Retinal pigment epithelial cell (primary cell): ENCODE measurements at regions not wholly inside any gene's neighbourhood (a gene's known extent, or its start where the extent isn't known, plus 50 kb on each side); places are given as distances from the start of the nearest gene placed in this dataset.

Experiments
- DNase-seq: peaks from one replicate; pipeline ENCODE4 v3.0.0-alpha.2; 2010; ENCODE audit warnings: low read depth
- H3K4me3 ChIP-seq: 2 replicates; pipeline ENCODE4 v1.5.1; 2011; ENCODE audit warnings: mild to moderate bottlenecking, low read length, control low read depth, moderate library complexity
- CTCF ChIP-seq: conservative IDR thresholded peaks from 2 replicates; pipeline ENCODE4 v1.5.1; 2011; ENCODE audit warnings: low read depth, low read length, control low read depth, inconsistent platforms

DNA sequence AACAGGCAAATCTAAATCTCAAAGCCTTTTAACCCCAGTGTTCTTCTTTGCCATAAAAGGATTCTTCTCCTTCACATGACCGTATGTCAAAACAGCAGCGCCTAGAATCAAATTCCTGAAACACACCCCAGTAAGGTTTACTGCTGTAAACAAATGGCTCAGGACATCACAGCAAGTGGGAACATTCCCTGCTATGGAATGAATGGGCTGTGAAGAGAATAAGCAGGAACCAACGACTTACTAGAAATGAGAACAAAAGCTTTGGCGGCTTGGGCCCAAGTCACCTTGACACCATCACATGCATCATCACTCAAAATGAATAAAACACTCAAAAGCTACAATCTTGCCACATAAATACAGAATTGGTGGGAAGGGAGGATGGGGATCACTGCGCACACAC is 80.4 kb upstream of the SPATA13 start:
- no peak for DNase-seq
- H3K4me3 ChIP-seq, result no peak overlapping the region
- no peak for TF ChIP-seq CTCF

GRCh38 chr13:24081387-24081786 is 79.1 kb upstream of the SPATA13 start:
- TF ChIP-seq CTCF, result no peak
- no peak for DNase-seq
- no peak overlapping the region for H3K4me3 ChIP-seq

- no peak for DNase-seq
These were observed 77.4 kb upstream of the SPATA13 start for GRCh38 chr13:24083141-24083540.

DNA sequence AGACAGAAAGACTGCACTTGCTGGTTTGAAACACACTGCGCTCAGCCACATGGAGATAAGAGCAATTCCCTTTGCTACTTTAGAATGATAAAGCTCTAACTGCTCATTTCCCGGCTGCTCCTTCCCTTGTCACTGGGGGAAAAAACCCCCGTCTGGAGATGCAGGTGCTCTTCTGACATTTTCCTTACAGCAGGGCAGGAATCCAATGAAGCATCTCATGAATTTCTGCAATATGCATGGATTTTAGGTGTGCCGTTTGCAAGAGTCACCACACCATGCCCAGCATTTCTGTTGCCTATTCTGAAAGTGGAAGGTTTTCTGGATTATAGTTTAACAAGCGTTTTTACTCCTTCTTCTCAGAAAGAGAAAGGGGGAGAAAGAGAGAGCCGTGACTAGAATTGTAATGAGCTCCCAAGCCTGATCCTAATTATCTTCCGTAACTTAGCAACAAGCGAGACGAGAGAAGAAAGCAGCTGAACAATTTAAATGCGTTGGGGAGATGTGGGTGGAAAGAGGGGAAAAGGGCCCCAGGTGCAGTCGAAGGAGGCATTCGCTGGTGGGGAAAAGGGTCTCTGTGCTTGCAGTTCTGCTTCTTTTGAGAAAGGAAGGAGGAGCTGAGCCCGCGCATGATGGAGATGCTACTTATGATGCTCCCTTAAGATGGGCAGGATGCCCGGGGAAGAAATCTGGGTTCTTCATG is 76.6 kb upstream of the SPATA13 start:
- no peak for DNase-seq

More at GRCh38 chr13:24083141-24083540, 77.4 kb upstream of the SPATA13 start:
- no peak overlapping the region for H3K4me3 ChIP-seq
- TF ChIP-seq CTCF, result no peak

DNA sequence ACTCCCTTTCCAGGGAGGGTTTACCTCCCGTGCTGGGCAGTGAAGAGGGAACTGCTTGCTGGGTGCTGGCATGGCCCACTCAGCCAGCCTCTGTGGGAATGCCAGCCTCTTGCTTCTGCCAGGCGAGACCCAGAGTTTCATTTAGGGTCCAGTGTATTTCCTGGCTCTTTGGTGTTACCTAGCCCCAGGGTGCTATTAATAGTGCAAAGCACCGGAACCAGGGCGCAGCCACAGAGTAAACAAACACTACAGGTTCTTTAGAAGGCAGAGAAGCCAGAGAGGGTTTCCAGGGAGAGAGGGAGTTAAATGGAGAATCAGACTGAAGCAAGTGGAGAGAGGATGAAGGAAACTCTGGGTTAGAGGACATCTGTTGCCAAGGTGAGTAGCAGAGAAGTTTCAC is 74.9 kb upstream of the SPATA13 start:
- no peak for DNase-seq
- H3K4me3 ChIP-seq, result no peak overlapping the region
- no peak for TF ChIP-seq CTCF

More for the DNA sequence above, 76.6 kb upstream of the SPATA13 start:
- no peak for TF ChIP-seq CTCF
- H3K4me3 ChIP-seq, result no peak overlapping the region

- TF ChIP-seq CTCF, result no peak
- DNase-seq, result no peak
- H3K4me3 ChIP-seq, result no peak overlapping the region
These were observed 73.9 kb upstream of the SPATA13 start for GRCh38 chr13:24086642-24087041.

GRCh38 chr13:24087605-24088225 is 72.8 kb upstream of the SPATA13 start:
- no peak overlapping the region for H3K4me3 ChIP-seq
- DNase-seq, result no peak
- no peak for TF ChIP-seq CTCF
